MM.1S (cell line): ENCODE measurements at regions not wholly inside any gene's neighbourhood (a gene's known extent, or its start where the extent isn't known, plus 50 kb on each side); places are given as distances from the start of the nearest gene placed in this dataset.
"Not testable (repeated sequence)": the region's sequence is repeated elsewhere in the genome, so short reads cannot be mapped to it uniquely, and the experiment has no call there.

ENCODE experiments used
- DNase-seq: peaks from one replicate; pipeline ENCODE4 v3.0.0-alpha.2; 2015
- H2AFZ ChIP-seq: fragments of 300-600 bp; sonication (generic); 2 replicates; pipeline ENCODE4 v1.6.0; 2016; ENCODE audit warnings: antibody characterized with exemption, low read length
- H3F3A ChIP-seq: fragments of 300-600 bp; sonication (generic); 2 replicates; pipeline ENCODE4 v1.6.1; 2016; ENCODE audit warnings: mild to moderate bottlenecking, antibody characterized with exemption, low read length, moderate library complexity, mixed read lengths; ENCODE audit not compliant: insufficient read depth
- H3K27ac ChIP-seq: fragments of 300-600 bp; sonication (generic); 2 replicates; pipeline ENCODE4 v1.5.1; 2016; ENCODE audit warnings: mild to moderate bottlenecking, low read length
- H3K27me3 ChIP-seq: fragments of 300-600 bp; sonication (generic); replicated peaks from 2 replicates; pipeline ENCODE4 v1.6.0; 2016; ENCODE audit warnings: low read length; ENCODE audit not compliant: insufficient read depth
- H3K36me3 ChIP-seq: fragments of 300-600 bp; sonication (generic); replicated peaks from 2 replicates; pipeline ENCODE4 v1.6.1; 2016; ENCODE audit warnings: mild to moderate bottlenecking, low read length, mixed read lengths; ENCODE audit not compliant: insufficient read depth
- H3K4me1 ChIP-seq: fragments of 300-600 bp; sonication (generic); 2 replicates; pipeline ENCODE4 v1.6.1; 2016; ENCODE audit warnings: low read length, mixed read lengths
- H3K4me2 ChIP-seq: fragments of 300-600 bp; sonication (generic); 2 replicates; pipeline ENCODE4 v1.6.0; 2016; ENCODE audit warnings: low read depth, low read length
- H3K4me3 ChIP-seq: fragments of 300-600 bp; sonication (generic); 2 replicates; pipeline ENCODE4 v1.5.1; 2016; ENCODE audit warnings: low read length, mixed read lengths
- H3K79me2 ChIP-seq: fragments of 300-600 bp; sonication (generic); 2 replicates; pipeline ENCODE4 v1.6.1; 2016; ENCODE audit warnings: mixed run types, low read length, mixed read lengths
- H3K9ac ChIP-seq: fragments of 300-600 bp; sonication (generic); 2 replicates; pipeline ENCODE4 v1.6.1; 2016; ENCODE audit warnings: low read length, mixed read lengths
- H3K9me2 ChIP-seq: fragments of 300-600 bp; sonication (generic); replicated peaks from 2 replicates; pipeline ENCODE4 v1.6.1; 2016; ENCODE audit warnings: mild to moderate bottlenecking, low read length, mixed read lengths; ENCODE audit not compliant: insufficient read depth
- H3K9me3 ChIP-seq: fragments of 300-600 bp; sonication (generic); replicated peaks from 2 replicates; pipeline ENCODE4 v1.6.1; 2016; ENCODE audit warnings: mild to moderate bottlenecking, low read length, mixed read lengths; ENCODE audit not compliant: insufficient read depth
- H4K20me1 ChIP-seq: fragments of 300-600 bp; sonication (generic); 2 replicates; pipeline ENCODE4 v1.6.1; 2016; ENCODE audit warnings: mild to moderate bottlenecking, low read length, moderate library complexity, mixed read lengths; ENCODE audit not compliant: insufficient read depth
- CTCF ChIP-seq: fragments of 300-600 bp; sonication (generic); IDR thresholded peaks from 2 replicates; pipeline ENCODE4 v1.5.1; 2016; ENCODE audit warnings: antibody characterized with exemption, low read length, mixed read lengths
- EZH2 ChIP-seq: fragments of 300-600 bp; sonication (generic); optimal IDR thresholded peaks from 2 replicates; pipeline ENCODE3; 2017; ENCODE audit warnings: low read depth, mild to moderate bottlenecking, antibody characterized with exemption, low read length, mixed read lengths
- EZH2phosphoT487 ChIP-seq: fragments of 300-600 bp; sonication (generic); IDR thresholded peaks from 2 replicates; pipeline ENCODE4 v1.6.1; 2018; ENCODE audit warnings: antibody characterized with exemption, low read length

- no peak overlapping the region for H3K27ac ChIP-seq
- no peaks in the 10 kb centered on the region for H3K36me3 ChIP-seq
- no peak for DNase-seq
- no peak overlapping the region for H3K9ac ChIP-seq
- no peak overlapping the region for H3K4me2 ChIP-seq
- no peaks in the 10 kb centered on the region for H3K9me3 ChIP-seq
- H3K4me3 ChIP-seq = no peak overlapping the region
- no peaks in the 10 kb centered on the region for H4K20me1 ChIP-seq
- no peaks in the 10 kb centered on the region for H3K4me1 ChIP-seq
- H3K27me3 ChIP-seq = no peaks in the 10 kb centered on the region
- H2AFZ ChIP-seq = no peak overlapping the region
- H3K9me2 ChIP-seq = no peaks in the 10 kb centered on the region
- TF ChIP-seq EZH2 = no peak
- no peak for TF ChIP-seq EZH2phosphoT487
- no peaks in the 10 kb centered on the region for H3F3A ChIP-seq
- H3K79me2 ChIP-seq = no peaks in the 10 kb centered on the region
Measured at GRCh38 chr2:126982935-126983334, 84.2 kb downstream of the TEX51 start.

- H3K4me2 ChIP-seq = no peak overlapping the region
- TF ChIP-seq EZH2 = no peak
- TF ChIP-seq CTCF = no peak
- TF ChIP-seq EZH2phosphoT487 = no peak
- H3K9ac ChIP-seq = no peak overlapping the region
- no peaks in the 10 kb centered on the region for H3K27me3 ChIP-seq
- H3F3A ChIP-seq = no peaks in the 10 kb centered on the region
- H3K9me2 ChIP-seq = no peaks in the 10 kb centered on the region
- H2AFZ ChIP-seq = no peak overlapping the region
- no peaks in the 10 kb centered on the region for H3K79me2 ChIP-seq
- no peak overlapping the region for H3K27ac ChIP-seq
- no peaks in the 10 kb centered on the region for H3K36me3 ChIP-seq
- no peak overlapping the region for H3K4me3 ChIP-seq
- H3K9me3 ChIP-seq = no peaks in the 10 kb centered on the region
- DNase-seq = no peak
- no peaks in the 10 kb centered on the region for H3K4me1 ChIP-seq
- H4K20me1 ChIP-seq = no peaks in the 10 kb centered on the region
Measured at GRCh38 chr2:126986631-126987187, 88.0 kb downstream of the TEX51 start.

- DNase-seq = no peak
- TF ChIP-seq CTCF (no peak), EZH2phosphoT487 (no peak), EZH2 (no peak)
- no peak overlapping the region for H3K4me2 ChIP-seq
- no peak overlapping the region for H2AFZ ChIP-seq
- H3K79me2 ChIP-seq = no peaks in the 10 kb centered on the region
- H3K27me3 ChIP-seq = no peaks in the 10 kb centered on the region
- H3K9me3 ChIP-seq = no peaks in the 10 kb centered on the region
- H3K4me1 ChIP-seq = no peaks in the 10 kb centered on the region
- no peaks in the 10 kb centered on the region for H4K20me1 ChIP-seq
- no peaks in the 10 kb centered on the region for H3K36me3 ChIP-seq
- no peak overlapping the region for H3K4me3 ChIP-seq
- no peaks in the 10 kb centered on the region for H3K9me2 ChIP-seq
- H3K9ac ChIP-seq = no peak overlapping the region
- no peak overlapping the region for H3K27ac ChIP-seq
- no peaks in the 10 kb centered on the region for H3F3A ChIP-seq
Measured at GRCh38 chr2:126988482-126988881, 89.8 kb downstream of the TEX51 start.

- not testable (repeated sequence) for H3F3A ChIP-seq, H3K9me2 ChIP-seq, H3K9me3 ChIP-seq, H3K4me3 ChIP-seq, H3K27me3 ChIP-seq, H3K4me2 ChIP-seq, H2AFZ ChIP-seq, H3K9ac ChIP-seq, DNase-seq, H4K20me1 ChIP-seq, H3K4me1 ChIP-seq, H3K79me2 ChIP-seq, H3K27ac ChIP-seq, H3K36me3 ChIP-seq
Measured at GRCh38 chr2:126989064-126989463, 90.4 kb downstream of the TEX51 start.
